GM20000 (cell line): ENCODE measurements at regions not wholly inside any gene's neighbourhood (a gene's known extent, or its start where the extent isn't known, plus 50 kb on each side); places are given as distances from the start of the nearest gene placed in this dataset.

Experiments used
- DNase-seq: peaks from one replicate; pipeline ENCODE4 v3.0.0; 2012; ENCODE audit warnings: low spot score
- CTCF ChIP-seq: IDR thresholded peaks from 2 replicates; pipeline ENCODE4 v1.5.1; 2012; ENCODE audit warnings: mild to moderate bottlenecking, control low read depth; ENCODE audit errors: extremely low read depth, missing control alignments

GRCh38 chr1:244988521-244988920 is 124.2 kb upstream of the HNRNPU start:
- TF ChIP-seq CTCF: no peak
- no peak for DNase-seq

- TF ChIP-seq CTCF: no peak
- DNase-seq: no peak
Observed at GRCh38 chr1:244980605-244981004, 116.3 kb upstream of the HNRNPU start.

GRCh38 chr1:244974550-244974949 is 110.2 kb upstream of the HNRNPU start:
- DNase-seq: no peak
- no peak for TF ChIP-seq CTCF

- no peak for DNase-seq
- no peak for TF ChIP-seq CTCF
Observed at GRCh38 chr1:244974106-244974505, 109.8 kb upstream of the HNRNPU start.

GRCh38 chr1:244971552-244972216 is 107.3 kb upstream of the HNRNPU start:
- no peak for DNase-seq
- TF ChIP-seq CTCF: no peak

GRCh38 chr1:244970744-244971551 is 106.6 kb upstream of the HNRNPU start:
- TF ChIP-seq CTCF: peak; percentile 57
- peak; percentile 87 for DNase-seq

- TF ChIP-seq CTCF: no peak
- DNase-seq: peak; percentile 81
Observed at GRCh38 chr1:244970236-244970743, 105.9 kb upstream of the HNRNPU start.
